ENCODE measurements at regions not wholly inside any gene's neighbourhood (a gene's known extent, or its start where the extent isn't known, plus 50 kb on each side); places are given as distances from the start of the nearest gene placed in this dataset.
"Not testable (repeated sequence)": the region's sequence is repeated elsewhere in the genome, so short reads cannot be mapped to it uniquely, and the experiment has no call there.

DNA sequence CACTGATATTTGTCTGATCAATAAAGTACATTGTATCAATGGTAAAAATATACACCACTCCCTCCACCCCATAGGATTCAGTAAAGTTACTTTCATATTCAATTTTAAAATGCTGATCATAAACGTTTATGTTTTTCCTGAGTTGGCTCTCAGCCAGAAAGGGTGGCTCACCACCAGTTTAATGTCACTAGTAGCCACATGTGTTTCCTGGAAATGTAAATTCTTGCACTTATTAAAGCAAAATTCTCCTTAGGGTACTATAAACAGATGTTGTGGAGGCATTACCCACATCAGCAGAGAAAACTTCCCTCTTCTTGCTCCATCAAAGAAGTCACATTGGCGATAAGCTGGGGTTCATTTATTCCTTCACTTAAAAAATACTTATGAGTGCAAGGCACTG lies 210.3 kb downstream of the SREK1 start:
- no peak for DNase-seq

DNA sequence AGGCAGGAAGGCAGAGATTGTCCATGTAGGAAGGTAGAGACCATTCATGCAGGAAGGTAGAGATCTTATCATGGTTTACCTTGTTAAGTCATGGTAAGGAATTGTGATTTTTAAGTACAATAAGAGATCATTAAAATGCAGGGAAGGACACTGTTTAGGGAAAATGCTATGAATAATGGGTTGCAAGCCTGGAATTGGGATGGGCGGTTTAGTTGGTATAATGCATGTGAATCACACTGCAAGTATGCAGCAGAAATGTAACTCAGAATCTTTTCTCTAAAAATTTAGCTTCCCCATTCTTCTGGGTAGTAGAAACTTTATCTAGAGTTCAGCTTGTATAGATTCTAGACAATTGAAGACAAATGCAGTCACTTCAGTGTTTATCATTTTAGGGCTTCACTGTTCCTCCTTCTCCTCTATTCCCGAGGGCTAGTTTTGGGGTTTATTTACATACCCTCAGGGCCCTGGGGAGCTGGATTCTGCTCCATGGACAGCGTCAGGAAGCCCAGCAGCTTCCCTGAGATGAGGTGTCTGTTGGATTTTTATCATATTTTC lies 212.0 kb downstream of the SREK1 start:
- no peak for DNase-seq

DNA sequence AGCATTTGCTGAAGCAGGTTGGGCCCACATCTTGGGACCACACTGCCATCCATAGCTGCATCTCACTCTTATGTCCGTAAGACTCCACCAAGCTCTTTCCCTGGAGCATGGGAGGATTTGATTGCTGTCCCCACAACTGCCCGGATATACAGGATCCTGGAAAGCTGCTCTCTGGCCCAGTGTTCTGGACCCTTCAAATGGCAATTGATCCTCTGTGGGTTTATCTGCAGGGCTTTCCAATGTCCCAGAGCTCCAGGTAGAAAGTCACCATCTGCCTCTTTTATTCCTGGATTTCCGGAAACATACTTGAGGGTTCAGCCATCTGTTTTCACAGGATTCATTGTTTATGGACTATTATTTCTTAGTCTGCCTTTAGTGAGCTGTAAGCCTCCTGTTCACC lies 214.6 kb downstream of the SREK1 start:
- no peak for DNase-seq

- DNase-seq = no peak
Measured at GRCh38 chr5:66361070-66361469, 217.0 kb downstream of the SREK1 start.

- no peak for DNase-seq
Measured at GRCh38 chr5:66362046-66362445, 217.9 kb downstream of the SREK1 start.

GRCh38 chr5:66362687-66363086 lies 218.6 kb downstream of the SREK1 start:
- DNase-seq = no peak

GRCh38 chr5:66363097-66363496 lies 219.0 kb downstream of the SREK1 start:
- no peak for DNase-seq

- no peak for DNase-seq
Measured at GRCh38 chr5:66364186-66364585, 220.1 kb downstream of the SREK1 start.

DNA sequence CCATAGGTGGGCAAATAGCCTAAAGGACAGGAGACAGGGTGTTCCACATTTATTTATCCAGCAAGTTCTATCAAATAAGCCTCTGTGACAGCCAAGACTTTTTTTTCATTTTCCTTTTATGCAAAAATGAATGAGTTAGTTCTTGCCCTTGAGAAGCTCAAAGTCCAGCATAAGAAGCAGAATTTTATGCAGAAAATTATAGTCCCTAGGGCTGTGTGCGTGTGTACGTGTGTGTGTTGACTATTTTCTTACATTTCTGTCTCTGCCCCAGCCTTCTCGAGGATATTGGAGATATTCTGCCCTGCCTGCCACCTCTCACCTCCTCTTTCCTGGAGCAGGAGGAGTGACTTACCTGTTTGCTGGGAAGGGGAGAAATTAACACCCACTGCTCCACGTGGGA lies 221.9 kb downstream of the SREK1 start:
- no peak for DNase-seq

- DNase-seq = no peak
Measured at GRCh38 chr5:66367814-66368541, 223.9 kb downstream of the SREK1 start.

GRCh38 chr5:66368811-66369210 lies 224.7 kb downstream of the SREK1 start:
- no peak for DNase-seq

DNA sequence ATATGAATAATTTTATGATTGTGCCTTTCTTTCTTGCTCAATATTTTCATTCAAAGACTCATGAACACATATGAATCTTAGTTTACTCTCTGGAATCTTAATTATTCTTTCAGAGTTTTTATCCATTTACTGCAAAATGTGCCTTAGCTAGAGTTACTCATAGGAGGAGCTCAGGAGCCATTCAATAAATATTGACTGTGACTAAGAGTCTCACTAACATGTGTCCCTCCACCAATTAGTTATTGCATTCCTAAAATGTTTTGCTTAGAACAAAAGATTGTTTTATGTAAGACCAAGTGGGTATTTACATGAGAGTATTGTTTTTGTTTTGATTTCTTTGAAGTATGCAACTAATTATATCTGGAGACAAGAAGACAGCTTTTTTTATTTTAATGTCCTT lies 218.4 kb upstream of the MAST4 start:
- DNase-seq = no peak

GRCh38 chr5:66378407-66378806 lies 217.8 kb upstream of the MAST4 start:
- no peak for DNase-seq

GRCh38 chr5:66382152-66382551 lies 214.0 kb upstream of the MAST4 start:
- no peak for DNase-seq

- DNase-seq = not testable (repeated sequence)
Measured at GRCh38 chr5:66405145-66405544, 191.0 kb upstream of the MAST4 start.

- no peak for DNase-seq
Measured at GRCh38 chr5:66406761-66407336, 189.3 kb upstream of the MAST4 start.

GRCh38 chr5:66407765-66408164 lies 188.4 kb upstream of the MAST4 start:
- DNase-seq = no peak

- no peak for DNase-seq
Measured at GRCh38 chr5:66408576-66408975, 187.6 kb upstream of the MAST4 start.

GRCh38 chr5:66410122-66410521 lies 186.1 kb upstream of the MAST4 start:
- DNase-seq = peak; percentile 0

- DNase-seq = no peak
Measured at GRCh38 chr5:66411701-66412100, 184.5 kb upstream of the MAST4 start.

DNA sequence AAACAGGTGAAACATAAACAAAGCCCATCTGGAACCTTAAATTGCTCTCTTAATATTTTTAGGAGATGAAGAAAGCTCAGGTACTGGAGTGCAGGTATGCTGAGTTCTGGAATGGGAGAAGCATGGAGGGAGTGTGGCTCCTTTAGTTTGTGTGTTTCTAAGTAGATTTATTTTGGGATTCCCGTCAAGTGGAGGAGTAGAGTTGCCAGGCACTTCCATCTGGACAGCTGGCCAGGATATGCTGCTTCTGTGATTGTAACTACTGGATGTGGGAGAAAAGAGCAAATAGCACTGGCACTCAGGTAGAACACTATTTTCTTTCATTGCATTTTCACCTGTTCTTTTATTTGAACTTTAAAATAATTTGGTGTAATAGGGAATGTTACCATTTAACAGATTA lies 182.3 kb upstream of the MAST4 start:
- DNase-seq = no peak

DNA sequence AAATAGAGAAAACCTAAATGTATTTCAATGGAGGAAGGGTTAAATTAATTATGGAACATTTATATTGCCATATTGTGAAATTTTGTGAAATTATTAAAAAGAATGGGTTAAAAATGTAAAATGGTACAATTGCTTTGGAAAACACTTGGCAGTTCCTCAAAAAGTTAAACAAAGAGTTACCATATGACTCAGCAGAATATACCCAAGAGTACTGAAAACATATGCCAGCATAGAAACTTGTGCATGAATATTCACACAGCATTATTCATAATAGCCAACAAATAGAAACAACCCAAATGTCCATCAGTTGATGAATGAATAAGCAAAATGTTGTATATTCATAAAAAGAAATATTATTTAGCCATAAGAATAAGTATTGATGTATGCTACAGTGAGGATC lies 181.0 kb upstream of the MAST4 start:
- DNase-seq = no peak

- DNase-seq = no peak
Measured at GRCh38 chr5:66416698-66417097, 179.5 kb upstream of the MAST4 start.

DNA sequence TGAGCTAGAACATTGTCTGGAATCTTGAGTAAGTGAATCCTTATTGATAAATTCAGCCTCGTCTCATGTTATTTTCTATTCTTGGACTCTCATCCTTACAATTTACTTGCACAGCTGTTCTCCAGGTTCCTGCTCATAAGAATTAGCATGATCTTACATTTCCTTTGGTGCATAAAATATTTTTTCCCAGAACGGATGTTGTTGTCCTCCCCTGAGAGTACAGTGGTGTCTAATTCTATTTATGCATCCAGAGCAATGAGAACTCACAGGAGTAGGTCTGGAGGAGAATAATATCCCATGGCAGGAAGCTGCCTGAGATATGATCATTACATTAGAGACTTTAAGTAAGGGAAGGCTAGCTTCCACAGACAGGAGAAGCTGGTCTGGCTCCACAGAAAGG lies 178.4 kb upstream of the MAST4 start:
- DNase-seq = no peak

DNA sequence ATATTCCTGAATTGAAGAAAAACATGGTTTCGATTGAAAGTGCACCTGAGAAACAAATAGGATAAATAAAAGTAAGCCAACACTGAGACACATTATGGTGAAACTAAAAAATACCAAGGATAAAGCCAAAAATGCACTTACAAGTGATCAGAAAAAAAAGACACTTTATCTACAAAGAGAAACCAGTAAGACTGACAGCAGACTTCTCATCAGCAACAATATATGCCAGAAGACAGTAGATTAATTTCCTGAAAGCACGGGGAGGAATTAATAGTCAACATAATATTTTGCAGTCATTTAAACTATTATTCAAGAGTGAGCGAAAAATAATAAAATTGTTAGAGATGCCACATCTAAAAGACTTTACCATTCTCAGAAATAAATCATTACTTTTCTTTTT lies 172.7 kb upstream of the MAST4 start:
- DNase-seq = no peak
